HUDEP-2 (cell line): ENCODE measurements at regions not wholly inside any gene's neighbourhood (a gene's known extent, or its start where the extent isn't known, plus 50 kb on each side); places are given as distances from the start of the nearest gene placed in this dataset.

ENCODE experiments used
- DNase-seq, 76 experiments: peaks; one replicate each; lab custom pipeline; 2025; ENCODE audit not compliant: unreplicated experiment in 76 of 76; lab: John Stamatoyannopoulos, UW

DNA sequence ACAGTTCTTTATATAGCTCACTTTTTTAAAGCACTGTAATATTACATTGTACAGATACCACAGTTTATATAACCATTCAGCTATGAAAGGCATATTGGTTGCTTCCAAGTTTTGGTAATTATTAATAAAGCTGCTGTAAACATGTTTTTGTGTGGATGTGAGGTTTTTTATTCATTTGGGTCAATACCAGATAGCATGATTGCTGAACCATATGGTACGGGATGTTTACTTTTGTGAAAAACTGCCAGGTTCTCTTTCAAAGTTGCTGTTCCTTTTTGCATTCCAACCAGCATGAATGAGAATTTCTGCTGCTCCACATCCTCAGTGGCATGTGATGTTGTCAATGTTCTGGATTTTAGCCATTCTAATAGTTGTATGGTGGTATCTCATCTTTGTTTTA is 439.6 kb upstream of the NMUR2 start:
- no peak for DNase-seq

DNA sequence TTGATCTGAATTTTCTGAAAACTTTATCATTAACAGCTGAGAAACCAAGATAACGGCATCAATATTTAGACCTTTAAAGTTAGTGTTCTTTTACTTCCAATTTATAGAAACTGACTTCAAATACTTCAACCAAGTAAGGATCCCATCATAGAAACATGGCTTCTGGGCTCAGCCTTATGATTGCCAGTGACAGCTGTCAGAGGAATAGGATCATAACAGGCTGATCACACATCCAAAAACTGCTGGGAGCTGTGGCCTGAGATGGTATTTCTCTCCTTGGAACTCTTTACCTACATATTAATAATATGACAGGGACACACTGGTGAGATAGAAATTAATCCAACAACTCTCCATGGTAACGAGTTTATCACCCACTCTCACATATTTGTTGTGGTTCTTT is 448.3 kb upstream of the NMUR2 start:
- no peak for DNase-seq

DNA sequence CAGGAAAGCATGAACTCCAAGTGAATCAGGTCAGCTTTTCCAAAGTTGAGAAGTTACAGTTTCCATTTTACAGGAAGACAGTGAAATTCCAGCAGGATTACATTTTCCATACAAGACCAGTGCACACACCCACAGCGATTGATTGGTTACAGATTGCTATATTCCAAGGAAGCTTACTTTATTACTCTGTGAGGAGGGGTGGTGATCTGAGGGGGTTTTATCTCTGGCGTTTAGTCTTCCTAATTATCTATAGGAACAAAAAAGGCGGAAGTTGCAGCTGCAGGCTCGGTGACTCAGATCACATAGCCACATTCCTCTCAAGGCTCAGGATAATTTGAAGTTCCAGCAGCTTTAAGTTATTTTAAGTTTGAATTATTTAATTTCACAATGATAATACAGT is 450.4 kb upstream of the NMUR2 start:
- no peak for DNase-seq

DNA sequence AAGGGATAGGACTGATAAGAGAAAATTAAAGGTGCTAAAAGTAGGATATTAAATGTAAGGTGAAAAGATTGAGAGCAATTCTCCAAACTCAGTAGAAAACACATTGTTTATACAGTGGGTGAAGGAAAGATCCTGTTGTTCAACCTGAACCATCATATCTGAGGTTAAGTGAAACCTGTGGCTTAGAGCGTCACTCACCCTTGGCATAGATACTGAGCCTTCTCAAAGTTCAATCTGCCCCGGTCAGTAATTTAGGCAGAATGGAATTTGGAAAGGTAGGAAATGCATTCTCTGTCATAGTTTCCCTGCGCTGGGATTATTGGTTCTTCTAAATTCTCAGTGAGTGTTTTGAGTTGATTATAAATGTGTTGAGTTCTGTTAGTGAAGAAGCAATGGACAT is 456.2 kb upstream of the NMUR2 start:
- DNase-seq, result no peak

DNA sequence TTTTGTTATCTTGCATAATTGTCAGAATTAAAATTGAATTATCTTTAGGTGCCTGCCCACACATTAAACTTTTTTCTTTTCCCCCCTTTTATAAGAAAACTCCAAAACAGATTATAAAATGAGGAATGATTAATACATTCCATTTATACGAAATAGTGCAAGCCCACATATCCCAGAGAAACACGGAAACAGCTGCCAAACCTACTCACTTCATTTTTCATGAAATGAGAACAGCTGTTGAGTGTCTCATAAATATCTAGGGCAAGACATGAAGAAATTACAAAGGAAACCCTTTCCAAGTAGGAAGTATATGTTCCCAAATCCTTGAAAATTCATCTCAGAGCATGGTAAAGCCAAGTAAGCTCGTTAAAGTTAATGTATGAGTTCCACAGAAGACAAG is 459.4 kb upstream of the NMUR2 start:
- DNase-seq, result no peak

DNA sequence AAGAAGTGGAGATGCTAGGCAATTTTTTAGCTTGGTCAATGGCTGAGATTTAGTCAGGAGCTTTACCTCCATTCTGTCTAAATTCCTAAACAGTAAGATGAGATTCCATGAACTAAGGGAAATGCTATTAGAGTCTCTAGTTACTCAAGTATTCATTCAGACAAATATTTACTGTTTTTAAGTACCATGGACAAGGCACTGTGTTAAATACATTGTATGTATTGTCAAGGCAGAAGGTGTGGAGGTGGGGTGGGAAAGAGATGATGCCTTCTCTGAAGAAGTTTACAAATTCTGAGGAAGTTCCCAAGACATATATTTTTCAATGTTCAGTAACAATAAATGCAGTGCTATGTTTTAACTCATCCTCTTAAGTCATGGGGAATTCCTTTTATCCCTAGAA is 459.9 kb upstream of the NMUR2 start:
- DNase-seq, result no peak

DNA sequence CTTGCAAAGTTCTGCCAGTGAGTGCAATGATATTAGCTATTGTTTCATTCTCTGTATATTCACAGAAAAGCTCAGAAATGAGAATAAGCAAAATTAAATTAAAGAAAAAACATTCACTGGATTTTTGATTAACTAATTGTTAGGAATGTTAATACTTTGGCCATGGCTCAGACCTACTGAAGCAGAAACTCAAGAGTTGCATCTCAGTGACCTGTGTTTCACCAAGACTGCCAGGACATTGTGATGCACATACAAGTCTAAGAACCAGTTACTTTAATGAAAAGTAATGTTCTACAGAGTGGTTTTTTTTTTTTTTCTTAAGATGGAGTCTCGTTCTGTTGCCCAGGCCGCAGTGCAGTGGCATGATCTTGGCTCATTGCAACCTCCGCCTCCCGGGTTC is 464.9 kb upstream of the NMUR2 start:
- DNase-seq, result no peak

DNA sequence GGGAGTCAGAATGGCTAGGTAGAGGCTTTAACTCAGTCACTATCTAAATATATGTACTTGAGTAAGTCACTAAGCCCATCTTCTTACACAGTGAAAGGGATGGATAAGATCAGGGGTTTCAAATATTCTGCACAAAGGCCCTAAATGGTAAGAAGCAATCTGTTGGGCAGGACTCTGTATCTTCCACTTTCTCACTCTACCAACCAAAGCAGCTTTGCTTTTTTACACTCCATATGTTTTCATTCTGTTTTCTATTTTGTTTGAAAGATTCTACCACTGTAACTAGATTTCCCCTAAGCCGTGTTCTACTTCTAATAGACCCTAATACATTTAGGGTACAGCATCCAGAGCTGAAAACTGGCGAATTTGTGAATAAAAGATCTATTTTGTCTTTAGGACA is 477.5 kb upstream of the NMUR2 start:
- DNase-seq, result no peak

DNA sequence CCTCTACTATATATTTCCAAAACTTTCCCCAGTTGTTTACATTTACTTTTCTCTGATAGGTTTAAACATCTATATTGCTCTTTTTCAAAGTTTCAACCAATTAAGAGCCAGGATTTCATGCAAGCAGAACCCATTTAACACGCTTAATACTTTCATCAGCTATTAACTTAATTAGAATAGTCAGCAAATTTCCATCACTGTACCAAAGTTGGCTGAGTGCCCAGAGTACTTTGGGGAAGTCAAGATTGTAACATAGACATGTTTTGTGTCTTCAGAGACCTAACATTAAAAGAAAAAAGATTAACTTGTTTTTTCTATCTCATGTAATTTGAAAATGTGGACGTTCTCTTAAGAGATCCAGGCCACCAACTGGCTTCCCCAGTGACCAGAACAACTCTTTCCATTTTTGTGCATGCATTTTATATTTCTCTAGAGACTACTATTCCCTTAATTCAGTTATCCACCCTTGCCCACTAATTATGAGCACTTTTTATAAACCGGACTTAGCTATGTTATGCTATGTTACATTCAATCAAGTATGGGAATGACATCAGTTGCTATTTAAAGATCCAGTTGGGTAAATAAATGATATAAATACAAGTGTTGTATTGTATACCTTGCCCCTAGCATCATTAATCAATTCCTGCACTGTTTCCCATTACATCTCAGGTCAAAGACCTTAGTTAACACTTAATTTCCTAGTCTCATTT is 478.1 kb upstream of the NMUR2 start:
- DNase-seq, result no peak

DNA sequence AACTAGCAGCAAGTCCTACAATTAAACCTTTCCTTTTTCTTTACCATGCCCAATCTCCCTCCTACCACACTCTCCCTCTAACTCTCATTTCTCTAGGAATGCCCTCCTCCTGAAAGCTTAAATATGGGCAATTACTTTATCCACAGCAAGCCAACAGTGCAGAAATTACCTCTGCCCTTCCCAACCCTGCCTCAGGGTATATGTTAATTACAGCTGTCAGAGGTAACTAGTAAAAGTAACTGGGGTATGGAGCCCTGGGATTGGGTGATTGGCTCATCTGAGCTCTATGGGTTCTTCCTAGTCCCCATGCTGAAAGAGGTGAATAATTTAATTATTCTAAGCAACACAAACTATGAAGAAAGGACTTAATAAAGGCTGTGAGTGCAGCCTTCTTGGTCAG is 478.9 kb upstream of the NMUR2 start:
- no peak for DNase-seq

DNA sequence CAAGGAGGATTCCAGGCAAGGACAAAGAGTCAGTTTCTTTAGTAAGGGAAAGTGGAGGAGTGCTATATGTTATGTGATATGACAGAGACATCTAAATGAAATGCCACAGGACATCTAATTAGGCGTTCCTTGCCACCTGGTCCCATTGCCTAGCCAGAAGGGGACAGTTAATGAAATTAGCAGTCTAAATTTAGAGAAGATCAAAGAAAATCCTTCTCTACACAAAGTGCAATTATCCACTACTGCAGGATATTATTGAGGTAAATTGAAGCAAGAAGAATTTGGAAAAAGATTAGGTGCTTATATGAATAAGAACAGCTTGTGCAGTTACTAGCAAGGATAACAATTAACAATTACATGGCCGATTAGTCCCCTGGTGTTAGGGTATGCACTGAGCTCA is 495.3 kb upstream of the NMUR2 start:
- no peak for DNase-seq

DNA sequence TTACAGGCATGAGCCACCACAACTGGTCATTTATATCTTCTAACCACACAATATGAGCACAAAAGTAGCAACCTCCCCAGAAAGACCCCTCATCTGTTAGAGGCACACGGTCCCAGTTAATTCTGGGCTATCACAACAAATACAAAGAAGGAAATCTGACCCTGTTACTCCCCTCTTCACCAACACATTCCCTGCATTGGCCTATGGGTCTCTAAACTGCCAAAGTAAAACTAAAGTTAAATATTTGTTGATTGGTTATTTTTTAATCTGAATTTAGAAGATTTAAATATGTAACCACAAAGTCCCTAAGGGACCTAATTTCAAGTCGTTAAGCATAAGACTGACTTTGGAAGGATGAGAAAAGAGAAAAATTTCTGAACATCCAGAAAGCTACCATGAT is 496.7 kb upstream of the NMUR2 start:
- no peak for DNase-seq

DNA sequence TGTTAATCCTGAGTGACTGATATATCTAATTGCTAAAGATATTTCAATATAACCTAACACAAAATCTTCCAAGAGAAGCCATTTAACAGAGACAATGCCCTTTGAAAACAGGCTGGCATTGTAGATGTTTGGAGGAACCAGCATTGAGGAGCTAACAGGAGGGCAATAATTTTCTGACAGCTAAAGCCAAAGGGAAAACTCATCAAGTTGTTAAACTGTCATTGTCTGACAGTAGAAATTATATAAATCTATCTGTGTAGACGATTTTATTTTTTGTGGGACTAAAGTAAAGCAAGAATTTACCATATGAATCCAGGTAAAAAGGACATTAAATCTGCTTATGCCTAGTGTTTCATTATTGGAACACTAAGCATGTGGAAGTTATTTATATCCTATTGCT is 500.2 kb upstream of the NMUR2 start:
- no peak for DNase-seq

DNA sequence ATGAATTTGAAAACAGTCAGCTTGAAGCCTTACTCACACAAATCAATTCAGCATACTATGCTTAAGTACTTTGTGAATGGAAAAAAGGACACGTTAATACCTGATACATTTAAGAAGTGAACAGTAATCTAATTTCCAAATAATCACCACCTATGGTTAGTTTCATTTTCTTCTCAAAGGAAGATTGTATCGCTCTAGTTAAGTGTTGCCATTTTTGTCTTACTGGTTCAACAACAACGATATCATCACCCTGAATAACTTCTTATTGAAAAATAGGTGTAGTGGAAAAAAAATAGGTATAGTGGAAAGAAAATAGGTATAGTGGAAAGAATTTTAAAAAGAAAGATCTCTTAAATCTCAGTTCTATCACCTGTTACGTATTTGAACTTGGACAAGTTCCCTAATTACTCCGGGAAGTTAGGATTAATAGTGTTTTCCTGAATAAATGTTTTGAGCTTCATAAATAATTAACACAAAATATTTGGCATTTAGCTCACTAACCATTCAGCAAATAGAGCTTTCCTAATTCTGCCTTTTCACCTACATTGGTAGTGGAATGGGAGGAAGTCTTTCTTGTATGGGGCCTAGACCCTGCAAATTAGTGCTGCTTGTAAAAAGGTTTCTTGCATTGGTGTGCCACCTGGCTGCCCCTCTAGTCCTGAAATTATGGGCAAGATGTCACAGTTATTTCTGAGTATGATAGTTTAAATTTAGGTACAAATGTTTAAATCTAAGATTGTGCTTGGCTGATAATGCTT is 502.6 kb upstream of the NMUR2 start:
- no peak for DNase-seq

DNA sequence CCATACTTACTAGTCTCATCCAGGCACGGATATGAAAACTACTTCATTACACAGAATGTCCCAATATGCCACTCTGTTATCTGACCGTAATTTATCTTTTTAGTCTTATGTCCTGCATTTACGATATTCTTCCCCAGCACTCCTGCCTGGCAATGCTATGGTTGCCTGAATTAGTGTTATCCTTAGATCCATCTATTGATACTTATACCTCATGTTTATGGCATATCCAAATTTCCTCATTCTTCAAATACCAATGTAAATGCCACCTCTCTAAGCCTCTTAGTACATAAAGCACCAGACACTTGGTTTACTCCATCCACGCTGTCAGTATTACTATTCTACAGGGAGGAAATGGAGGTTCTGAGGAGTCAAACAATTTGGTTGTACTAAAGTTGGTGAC is 507.8 kb upstream of the NMUR2 start:
- DNase-seq, result no peak

DNA sequence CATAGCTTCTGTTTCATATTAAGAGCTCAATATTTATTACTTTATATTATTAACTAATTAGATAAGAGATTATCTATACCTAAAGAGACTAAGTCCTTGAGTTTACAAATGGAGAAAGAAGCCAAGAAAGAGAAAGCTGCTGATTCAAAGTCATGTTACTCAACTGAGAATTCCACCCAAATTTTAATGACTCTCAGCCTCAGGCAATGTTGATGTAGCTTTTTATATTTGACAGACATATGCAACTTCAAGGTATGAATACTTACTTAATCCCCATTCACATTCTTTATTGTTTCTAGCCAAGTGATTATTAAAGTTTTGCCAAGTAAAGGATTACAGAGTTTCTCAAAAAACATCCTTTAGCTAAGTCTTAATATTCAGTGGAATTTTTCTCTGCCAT is 527.5 kb upstream of the NMUR2 start:
- no peak for DNase-seq

DNA sequence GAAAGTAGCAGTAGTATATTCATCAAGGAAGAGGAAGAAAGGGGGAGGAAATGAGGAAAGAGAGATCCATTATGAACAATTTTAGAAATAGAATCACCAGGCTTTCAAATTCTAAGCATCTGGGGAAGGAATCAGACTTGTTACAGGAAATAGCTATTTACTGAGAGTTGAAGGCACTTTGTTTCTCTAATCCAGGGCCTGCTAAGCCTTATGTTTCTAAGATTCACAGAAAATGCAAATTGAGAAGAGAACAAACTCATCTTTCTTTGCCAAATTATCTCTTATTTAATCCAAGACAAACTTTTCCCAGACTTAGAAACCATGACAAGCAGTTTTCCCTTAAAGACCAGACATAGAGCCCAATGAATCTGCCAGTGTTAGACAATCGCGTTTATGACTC is 528.0 kb upstream of the NMUR2 start:
- no peak for DNase-seq

DNA sequence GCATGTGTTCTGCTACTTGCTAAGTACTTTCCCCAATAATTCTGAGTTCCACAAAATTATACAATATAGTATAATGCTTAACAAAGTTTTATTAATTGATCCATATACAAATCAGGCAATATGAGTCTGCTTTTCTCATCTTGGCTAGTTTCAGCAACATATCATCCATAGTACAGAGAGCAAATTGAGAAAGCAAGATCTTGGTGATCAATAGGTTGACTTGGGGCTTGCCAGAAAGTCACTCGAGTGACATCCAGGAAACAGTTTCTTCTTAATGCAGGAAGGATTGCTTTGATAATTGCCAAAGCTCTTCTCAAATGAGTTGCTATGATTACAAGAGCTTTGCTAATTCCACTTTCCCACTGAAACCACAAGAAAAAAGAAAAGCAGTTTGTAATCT is 533.6 kb upstream of the NMUR2 start:
- no peak for DNase-seq

DNA sequence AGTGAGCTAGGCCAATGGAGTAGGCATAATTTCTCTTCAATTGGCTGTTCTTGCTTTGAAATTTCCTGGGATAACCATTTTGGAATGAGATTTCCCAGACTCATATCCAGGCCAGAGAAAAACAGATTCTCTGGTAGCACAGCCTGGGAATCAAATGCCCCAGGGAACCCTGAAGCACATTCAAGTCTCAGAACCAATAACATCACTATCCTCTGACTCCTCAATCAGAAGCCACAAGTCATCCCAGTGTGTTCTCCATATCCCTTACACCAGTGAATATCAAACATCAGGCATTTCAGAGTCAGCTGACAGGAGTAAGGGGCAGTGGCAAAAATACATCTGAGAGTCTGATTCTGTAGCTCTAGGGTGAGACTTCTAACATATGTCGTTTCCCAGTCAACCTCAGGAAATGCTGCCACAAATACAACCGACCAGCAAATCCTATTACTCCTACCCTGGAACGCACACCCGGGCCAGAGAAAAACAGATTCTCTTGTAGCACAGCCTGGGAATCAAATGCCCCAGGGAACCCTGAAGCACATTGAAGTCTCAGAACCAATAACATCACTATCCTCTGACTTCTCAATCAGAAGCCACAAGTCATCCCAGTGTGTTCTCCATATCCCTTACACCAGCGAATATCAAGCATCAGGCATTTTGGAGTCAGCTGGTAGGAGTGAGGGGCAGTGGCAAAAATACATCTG is 537.7 kb upstream of the NMUR2 start:
- DNase-seq, result no peak

DNA sequence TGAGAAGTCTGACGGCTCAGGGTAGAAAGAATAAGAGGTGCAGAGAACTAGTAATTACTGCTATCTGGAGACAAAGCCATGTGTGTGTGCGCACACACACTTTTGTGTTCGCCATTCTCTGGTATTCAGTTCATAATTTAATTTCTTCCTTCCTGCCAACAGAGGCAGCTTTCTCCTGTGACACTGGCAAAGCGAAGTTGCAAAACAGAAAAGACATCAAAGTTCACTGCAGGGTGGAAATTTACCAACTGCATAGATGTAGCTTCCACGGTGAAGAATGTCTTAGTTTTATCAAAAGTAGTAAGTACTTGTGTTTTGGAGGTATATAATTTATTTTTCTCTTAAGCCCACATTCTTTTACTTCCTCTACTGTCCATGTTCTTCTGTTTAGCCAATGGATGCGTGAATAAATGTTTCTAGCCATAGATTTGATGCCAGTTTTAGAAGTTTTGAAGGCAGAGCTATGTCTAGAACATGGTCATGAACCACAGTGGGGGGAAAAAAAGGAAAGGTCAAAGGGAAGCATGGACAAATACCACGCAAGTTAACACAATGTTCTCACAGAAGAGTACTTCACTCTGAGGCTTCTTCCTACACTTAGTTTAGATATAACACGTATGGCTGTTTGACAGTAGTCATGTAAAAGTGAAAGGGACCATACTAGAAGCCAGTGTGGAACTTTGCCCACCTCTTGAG is 536.5 kb upstream of the GRIA1 start:
- no peak for DNase-seq

DNA sequence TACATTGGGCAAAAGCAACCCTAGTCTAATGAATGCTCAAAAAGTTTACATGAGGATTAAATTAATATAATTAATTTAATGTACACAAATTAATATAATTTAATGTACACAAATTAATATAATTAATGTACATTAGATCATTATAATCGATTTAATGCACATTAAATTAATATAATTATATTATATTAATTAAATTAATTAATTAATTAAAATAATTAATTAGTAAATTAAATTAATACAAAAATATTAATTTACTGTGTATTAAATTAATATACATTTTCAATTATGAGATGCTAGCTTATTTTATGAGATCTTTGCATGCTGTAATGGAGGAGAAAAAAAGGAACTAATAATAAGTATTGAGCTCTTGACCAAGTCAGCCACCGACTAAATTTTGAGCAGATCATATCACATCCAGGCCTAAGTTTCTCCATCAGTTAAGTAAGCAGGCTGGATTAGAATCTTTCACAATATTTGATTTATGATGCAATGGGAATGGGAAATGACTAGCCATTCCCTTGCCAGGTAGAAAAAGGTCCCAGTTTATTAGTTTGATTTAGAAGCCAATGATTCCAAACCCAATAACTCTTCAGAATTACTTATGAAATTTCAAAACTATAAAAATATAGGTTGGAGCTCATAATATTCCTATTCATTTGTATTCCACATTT is 533.4 kb upstream of the GRIA1 start:
- DNase-seq, result no peak
